ENCODE measurements at regions not wholly inside any gene's neighbourhood (a gene's known extent, or its start where the extent isn't known, plus 50 kb on each side); places are given as distances from the start of the nearest gene placed in this dataset.
"Not testable (repeated sequence)": the region's sequence is repeated elsewhere in the genome, so short reads cannot be mapped to it uniquely, and the experiment has no call there.

DNA sequence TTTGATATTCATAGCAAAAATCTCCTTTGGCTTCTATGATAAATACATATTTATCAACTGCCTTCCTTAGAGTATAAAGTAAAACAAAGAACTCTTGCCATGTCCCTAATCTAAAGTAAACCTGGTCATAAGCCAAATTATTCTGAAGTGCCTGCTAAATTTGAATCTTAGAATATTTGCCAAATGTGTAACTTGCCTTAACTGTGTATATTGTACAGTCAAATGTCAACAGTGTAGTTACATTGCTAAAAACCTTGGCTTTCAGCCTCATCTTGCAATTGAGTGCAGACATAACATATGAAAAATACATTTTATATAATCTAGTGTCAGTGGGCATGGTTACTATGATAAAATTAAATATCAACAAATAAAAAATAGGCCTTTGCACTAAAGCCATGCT lies 583.4 kb upstream of the ADAMTS5 start:
- Histone ChIP-seq H2AFZ (ENCODE audit: low read depth, low read length) (no peak overlapping the region), H4K20me1 (ENCODE audit: insufficient read depth, low read length) (no peaks in the 10 kb centered on the region), H3K27me3 (ENCODE audit: insufficient read depth, low read length, poor library complexity) (no peaks in the 10 kb centered on the region), H3K9me3 (ENCODE audit: insufficient read depth, low read length, severe bottlenecking) (no peaks in the 10 kb centered on the region), H3K79me2 (ENCODE audit: insufficient read depth, low read length) (no peaks in the 10 kb centered on the region), H3K4me1 (ENCODE audit: insufficient read depth, low read length) (no peaks in the 10 kb centered on the region), H3K36me3 (ENCODE audit: insufficient read depth, low read length) (no peaks in the 10 kb centered on the region), H3K9ac (ENCODE audit: low read depth, low read length) (no peak overlapping the region), H3K4me3 (ENCODE audit: low read depth in 1 of 2, low read length in 2 of 2) (no peak overlapping the region), H3K4me2 (ENCODE audit: insufficient read depth, low read length) (no peak overlapping the region), H3K27ac (ENCODE audit: low read length) (no peak overlapping the region)
- DNase-seq (no peak), ATAC-seq (ENCODE audit: insufficient read depth, low read depth) (no peak)
- TF ChIP-seq, protein P1, sequence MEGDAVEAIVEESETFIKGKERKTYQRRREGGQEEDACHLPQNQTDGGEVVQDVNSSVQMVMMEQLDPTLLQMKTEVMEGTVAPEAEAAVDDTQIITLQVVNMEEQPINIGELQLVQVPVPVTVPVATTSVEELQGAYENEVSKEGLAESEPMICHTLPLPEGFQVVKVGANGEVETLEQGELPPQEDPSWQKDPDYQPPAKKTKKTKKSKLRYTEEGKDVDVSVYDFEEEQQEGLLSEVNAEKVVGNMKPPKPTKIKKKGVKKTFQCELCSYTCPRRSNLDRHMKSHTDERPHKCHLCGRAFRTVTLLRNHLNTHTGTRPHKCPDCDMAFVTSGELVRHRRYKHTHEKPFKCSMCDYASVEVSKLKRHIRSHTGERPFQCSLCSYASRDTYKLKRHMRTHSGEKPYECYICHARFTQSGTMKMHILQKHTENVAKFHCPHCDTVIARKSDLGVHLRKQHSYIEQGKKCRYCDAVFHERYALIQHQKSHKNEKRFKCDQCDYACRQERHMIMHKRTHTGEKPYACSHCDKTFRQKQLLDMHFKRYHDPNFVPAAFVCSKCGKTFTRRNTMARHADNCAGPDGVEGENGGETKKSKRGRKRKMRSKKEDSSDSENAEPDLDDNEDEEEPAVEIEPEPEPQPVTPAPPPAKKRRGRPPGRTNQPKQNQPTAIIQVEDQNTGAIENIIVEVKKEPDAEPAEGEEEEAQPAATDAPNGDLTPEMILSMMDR (IDR thresholded peaks at IDR 0.05; ENCODE audit: borderline replicate concordance, extremely low read depth, low read length, poor library complexity, severe bottlenecking) = no peak
- TF ChIP-seq EZH2 (IDR thresholded peaks at IDR 0.05; ENCODE audit: borderline replicate concordance, low read depth, low read length, severe bottlenecking) = no peak

DNA sequence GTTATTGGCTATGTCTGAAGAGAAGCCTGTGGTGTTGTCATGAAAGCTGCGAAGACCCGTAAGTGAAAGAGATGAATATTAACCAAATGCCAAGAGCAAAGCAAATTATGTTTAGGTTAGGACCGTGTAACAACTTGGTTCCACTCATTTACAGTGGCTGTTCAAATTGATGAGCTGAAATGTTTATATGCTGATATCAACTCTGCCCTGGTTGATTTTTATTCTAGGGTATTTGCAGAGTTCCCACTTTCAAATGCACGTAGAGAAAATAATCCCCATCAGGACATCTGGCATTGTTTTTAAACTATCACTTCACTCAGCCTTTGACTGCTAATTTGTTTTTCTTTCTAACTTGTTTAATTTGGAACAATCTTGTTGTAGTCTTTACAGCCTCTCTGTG lies 581.6 kb upstream of the ADAMTS5 start:
- H3K27me3 ChIP-seq (ENCODE audit: insufficient read depth, low read length, poor library complexity) = no peaks in the 10 kb centered on the region
- no peak for DNase-seq
- no peaks in the 10 kb centered on the region for H4K20me1 ChIP-seq (ENCODE audit: insufficient read depth, low read length)
- H3K36me3 ChIP-seq (ENCODE audit: insufficient read depth, low read length) = no peaks in the 10 kb centered on the region
- ATAC-seq (ENCODE audit: insufficient read depth, low read depth) = no peak
- no peaks in the 10 kb centered on the region for H3K79me2 ChIP-seq (ENCODE audit: insufficient read depth, low read length)
- no peak overlapping the region for H3K4me2 ChIP-seq (ENCODE audit: insufficient read depth, low read length)
- H3K4me1 ChIP-seq (ENCODE audit: insufficient read depth, low read length) = no peaks in the 10 kb centered on the region
- H3K9ac ChIP-seq (ENCODE audit: low read depth, low read length) = no peak overlapping the region
- H3K27ac ChIP-seq (ENCODE audit: low read length) = no peak overlapping the region
- TF ChIP-seq, protein P1 (IDR thresholded peaks at IDR 0.05; ENCODE audit: borderline replicate concordance, extremely low read depth, low read length, poor library complexity, severe bottlenecking) = no peak
- TF ChIP-seq EZH2 (IDR thresholded peaks at IDR 0.05; ENCODE audit: borderline replicate concordance, low read depth, low read length, severe bottlenecking) = no peak
- H3K9me3 ChIP-seq (ENCODE audit: insufficient read depth, low read length, severe bottlenecking) = peaks cover 2% of the 10 kb centered on the region
- no peak overlapping the region for H3K4me3 ChIP-seq (ENCODE audit: low read depth in 1 of 2, low read length in 2 of 2)
- H2AFZ ChIP-seq (ENCODE audit: low read depth, low read length) = no peak overlapping the region

DNA sequence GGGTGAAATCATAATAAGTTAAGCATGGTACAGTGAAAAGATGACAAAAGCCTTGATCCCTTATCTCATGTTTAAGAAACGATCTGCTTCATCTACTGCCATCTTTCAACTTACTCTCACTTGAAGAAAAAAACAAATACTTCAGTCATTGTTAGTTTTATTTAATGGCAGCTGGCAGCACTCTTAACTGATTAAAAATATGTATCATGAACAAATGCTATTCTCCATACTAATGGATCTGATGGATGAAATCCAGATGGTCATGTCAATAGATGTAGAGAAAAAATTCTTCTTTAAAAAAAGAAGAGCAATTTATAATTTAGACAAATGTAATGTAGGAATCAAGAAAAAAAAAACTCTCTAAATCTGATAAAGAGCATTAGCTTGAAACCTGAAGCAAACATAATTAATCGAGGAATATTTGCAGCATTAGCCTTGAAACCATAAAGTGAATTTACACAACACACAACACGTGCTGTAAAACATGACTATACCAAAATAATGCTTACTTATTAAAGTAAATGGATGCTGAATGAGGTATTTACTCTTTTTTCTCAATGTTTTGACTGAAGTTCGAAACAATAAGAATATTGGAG lies 579.0 kb upstream of the ADAMTS5 start:
- H3K9ac ChIP-seq (ENCODE audit: low read depth, low read length) = no peak overlapping the region
- no peak overlapping the region for H3K4me3 ChIP-seq (ENCODE audit: low read depth in 1 of 2, low read length in 2 of 2)
- H3K4me2 ChIP-seq (ENCODE audit: insufficient read depth, low read length) = no peak overlapping the region
- H3K4me1 ChIP-seq (ENCODE audit: insufficient read depth, low read length) = no peaks in the 10 kb centered on the region
- no peak overlapping the region for H3K27ac ChIP-seq (ENCODE audit: low read length)
- H2AFZ ChIP-seq (ENCODE audit: low read depth, low read length) = no peak overlapping the region
- no peak for ATAC-seq (ENCODE audit: insufficient read depth, low read depth)
- H3K36me3 ChIP-seq (ENCODE audit: insufficient read depth, low read length) = no peaks in the 10 kb centered on the region
- H4K20me1 ChIP-seq (ENCODE audit: insufficient read depth, low read length) = no peaks in the 10 kb centered on the region
- no peaks in the 10 kb centered on the region for H3K27me3 ChIP-seq (ENCODE audit: insufficient read depth, low read length, poor library complexity)
- H3K79me2 ChIP-seq (ENCODE audit: insufficient read depth, low read length) = no peaks in the 10 kb centered on the region
- H3K9me3 ChIP-seq (ENCODE audit: insufficient read depth, low read length, severe bottlenecking) = peaks cover 3% of the 10 kb centered on the region
- no peak for DNase-seq
- TF ChIP-seq EZH2 (IDR thresholded peaks at IDR 0.05; ENCODE audit: borderline replicate concordance, low read depth, low read length, severe bottlenecking) = no peak
- TF ChIP-seq, protein P1 (IDR thresholded peaks at IDR 0.05; ENCODE audit: borderline replicate concordance, extremely low read depth, low read length, poor library complexity, severe bottlenecking) = no peak

GRCh38 chr21:27542126-27542525 lies 575.2 kb upstream of the ADAMTS5 start:
- not testable (repeated sequence) for H3K27me3 ChIP-seq (ENCODE audit: insufficient read depth, low read length, poor library complexity); H3K9me3 ChIP-seq (ENCODE audit: insufficient read depth, low read length, severe bottlenecking); H3K4me1 ChIP-seq (ENCODE audit: insufficient read depth, low read length); H3K4me3 ChIP-seq (ENCODE audit: low read depth in 1 of 2, low read length in 2 of 2); DNase-seq; H3K79me2 ChIP-seq (ENCODE audit: insufficient read depth, low read length); H4K20me1 ChIP-seq (ENCODE audit: insufficient read depth, low read length); H2AFZ ChIP-seq (ENCODE audit: low read depth, low read length); H3K36me3 ChIP-seq (ENCODE audit: insufficient read depth, low read length); ATAC-seq (ENCODE audit: insufficient read depth, low read depth); H3K4me2 ChIP-seq (ENCODE audit: insufficient read depth, low read length); H3K27ac ChIP-seq (ENCODE audit: low read length); H3K9ac ChIP-seq (ENCODE audit: low read depth, low read length)
